ENCODE measurements at regions not wholly inside any gene's neighbourhood (a gene's known extent, or its start where the extent isn't known, plus 50 kb on each side); places are given as distances from the start of the nearest gene placed in this dataset.

DNA sequence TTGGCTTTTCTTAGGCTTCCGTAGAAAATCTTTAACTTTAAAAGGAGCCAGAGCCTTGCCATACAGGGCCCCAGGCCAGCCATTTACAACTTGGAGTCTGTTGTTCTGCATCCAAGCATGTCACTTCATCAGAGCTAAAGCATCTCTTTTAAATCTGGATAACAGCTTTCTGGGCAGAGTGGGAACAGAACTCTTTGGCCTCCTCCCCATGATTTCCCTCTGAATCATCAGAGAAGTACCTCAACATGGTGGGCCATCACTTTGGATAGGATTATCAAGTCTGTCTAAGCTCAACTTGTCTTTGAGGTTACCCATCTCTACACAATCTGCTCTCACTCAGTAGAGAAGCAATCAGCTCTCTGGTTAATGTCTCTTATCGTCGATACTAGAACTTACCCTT lies 170.9 kb downstream of the SLC6A15 start:
- TF ChIP-seq ZNF565 (CRISPR knock-in tag; conservative IDR thresholded peaks at IDR 0.05; ENCODE audit: low read depth) (no peak), PPARA (CRISPR knock-in tag; IDR thresholded peaks at IDR 0.05; ENCODE audit: borderline replicate concordance) (no peak), SNAI2 (CRISPR knock-in tag; IDR thresholded peaks at IDR 0.05) (no peak), ZNF8 (CRISPR knock-in tag; IDR thresholded peaks at IDR 0.05) (no peak)
- TF ChIP-seq, protein P1, sequence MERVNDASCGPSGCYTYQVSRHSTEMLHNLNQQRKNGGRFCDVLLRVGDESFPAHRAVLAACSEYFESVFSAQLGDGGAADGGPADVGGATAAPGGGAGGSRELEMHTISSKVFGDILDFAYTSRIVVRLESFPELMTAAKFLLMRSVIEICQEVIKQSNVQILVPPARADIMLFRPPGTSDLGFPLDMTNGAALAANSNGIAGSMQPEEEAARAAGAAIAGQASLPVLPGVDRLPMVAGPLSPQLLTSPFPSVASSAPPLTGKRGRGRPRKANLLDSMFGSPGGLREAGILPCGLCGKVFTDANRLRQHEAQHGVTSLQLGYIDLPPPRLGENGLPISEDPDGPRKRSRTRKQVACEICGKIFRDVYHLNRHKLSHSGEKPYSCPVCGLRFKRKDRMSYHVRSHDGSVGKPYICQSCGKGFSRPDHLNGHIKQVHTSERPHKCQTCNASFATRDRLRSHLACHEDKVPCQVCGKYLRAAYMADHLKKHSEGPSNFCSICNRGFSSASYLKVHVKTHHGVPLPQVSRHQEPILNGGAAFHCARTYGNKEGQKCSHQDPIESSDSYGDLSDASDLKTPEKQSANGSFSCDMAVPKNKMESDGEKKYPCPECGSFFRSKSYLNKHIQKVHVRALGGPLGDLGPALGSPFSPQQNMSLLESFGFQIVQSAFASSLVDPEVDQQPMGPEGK (CRISPR knock-in tag; IDR thresholded peaks at IDR 0.05; ENCODE audit: borderline replicate concordance): no peak
- TF ChIP-seq, protein P2, sequence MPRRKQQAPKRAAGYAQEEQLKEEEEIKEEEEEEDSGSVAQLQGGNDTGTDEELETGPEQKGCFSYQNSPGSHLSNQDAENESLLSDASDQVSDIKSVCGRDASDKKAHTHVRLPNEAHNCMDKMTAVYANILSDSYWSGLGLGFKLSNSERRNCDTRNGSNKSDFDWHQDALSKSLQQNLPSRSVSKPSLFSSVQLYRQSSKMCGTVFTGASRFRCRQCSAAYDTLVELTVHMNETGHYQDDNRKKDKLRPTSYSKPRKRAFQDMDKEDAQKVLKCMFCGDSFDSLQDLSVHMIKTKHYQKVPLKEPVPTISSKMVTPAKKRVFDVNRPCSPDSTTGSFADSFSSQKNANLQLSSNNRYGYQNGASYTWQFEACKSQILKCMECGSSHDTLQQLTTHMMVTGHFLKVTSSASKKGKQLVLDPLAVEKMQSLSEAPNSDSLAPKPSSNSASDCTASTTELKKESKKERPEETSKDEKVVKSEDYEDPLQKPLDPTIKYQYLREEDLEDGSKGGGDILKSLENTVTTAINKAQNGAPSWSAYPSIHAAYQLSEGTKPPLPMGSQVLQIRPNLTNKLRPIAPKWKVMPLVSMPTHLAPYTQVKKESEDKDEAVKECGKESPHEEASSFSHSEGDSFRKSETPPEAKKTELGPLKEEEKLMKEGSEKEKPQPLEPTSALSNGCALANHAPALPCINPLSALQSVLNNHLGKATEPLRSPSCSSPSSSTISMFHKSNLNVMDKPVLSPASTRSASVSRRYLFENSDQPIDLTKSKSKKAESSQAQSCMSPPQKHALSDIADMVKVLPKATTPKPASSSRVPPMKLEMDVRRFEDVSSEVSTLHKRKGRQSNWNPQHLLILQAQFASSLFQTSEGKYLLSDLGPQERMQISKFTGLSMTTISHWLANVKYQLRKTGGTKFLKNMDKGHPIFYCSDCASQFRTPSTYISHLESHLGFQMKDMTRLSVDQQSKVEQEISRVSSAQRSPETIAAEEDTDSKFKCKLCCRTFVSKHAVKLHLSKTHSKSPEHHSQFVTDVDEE (CRISPR knock-in tag; IDR thresholded peaks at IDR 0.05): no peak
- no peak for ATAC-seq

GRCh38 chr12:84741031-84741430 lies 171.6 kb downstream of the SLC6A15 start:
- ATAC-seq: no peak
- no peak for TF ChIP-seq ZFP30 (CRISPR knock-in tag; IDR thresholded peaks at IDR 0.05)
- no peak for TF ChIP-seq ZNF565 (CRISPR knock-in tag; conservative IDR thresholded peaks at IDR 0.05; ENCODE audit: low read depth)
- TF ChIP-seq RARB (CRISPR knock-in tag; IDR thresholded peaks at IDR 0.05): no peak
- no peak for TF ChIP-seq PPARA (CRISPR knock-in tag; IDR thresholded peaks at IDR 0.05; ENCODE audit: borderline replicate concordance)
- TF ChIP-seq ZNF70 (CRISPR knock-in tag; IDR thresholded peaks at IDR 0.05): no peak
- TF ChIP-seq, protein P1 (CRISPR knock-in tag; IDR thresholded peaks at IDR 0.05; ENCODE audit: borderline replicate concordance): no peak
- TF ChIP-seq SNAI2 (CRISPR knock-in tag; IDR thresholded peaks at IDR 0.05): no peak
- TF ChIP-seq ZFP3 (CRISPR knock-in tag; IDR thresholded peaks at IDR 0.05): no peak
- no peak for TF ChIP-seq ZC3H10 (CRISPR knock-in tag; IDR thresholded peaks at IDR 0.05)
- TF ChIP-seq TCF4 (CRISPR knock-in tag; IDR thresholded peaks at IDR 0.05; ENCODE audit: borderline replicate concordance): no peak
- TF ChIP-seq BACH2 (CRISPR knock-in tag; IDR thresholded peaks at IDR 0.05; ENCODE audit: borderline replicate concordance): no peak
- TF ChIP-seq ESRRG (CRISPR knock-in tag; IDR thresholded peaks at IDR 0.05): no peak
- TF ChIP-seq, protein P3, sequence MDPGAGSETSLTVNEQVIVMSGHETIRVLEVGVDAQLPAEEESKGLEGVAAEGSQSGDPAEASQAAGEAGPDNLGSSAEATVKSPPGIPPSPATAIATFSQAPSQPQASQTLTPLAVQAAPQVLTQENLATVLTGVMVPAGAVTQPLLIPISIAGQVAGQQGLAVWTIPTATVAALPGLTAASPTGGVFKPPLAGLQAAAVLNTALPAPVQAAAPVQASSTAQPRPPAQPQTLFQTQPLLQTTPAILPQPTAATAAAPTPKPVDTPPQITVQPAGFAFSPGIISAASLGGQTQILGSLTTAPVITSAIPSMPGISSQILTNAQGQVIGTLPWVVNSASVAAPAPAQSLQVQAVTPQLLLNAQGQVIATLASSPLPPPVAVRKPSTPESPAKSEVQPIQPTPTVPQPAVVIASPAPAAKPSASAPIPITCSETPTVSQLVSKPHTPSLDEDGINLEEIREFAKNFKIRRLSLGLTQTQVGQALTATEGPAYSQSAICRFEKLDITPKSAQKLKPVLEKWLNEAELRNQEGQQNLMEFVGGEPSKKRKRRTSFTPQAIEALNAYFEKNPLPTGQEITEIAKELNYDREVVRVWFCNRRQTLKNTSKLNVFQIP (CRISPR knock-in tag; IDR thresholded peaks at IDR 0.05; ENCODE audit: borderline replicate concordance, low read depth): no peak
- TF ChIP-seq ISL1 (CRISPR knock-in tag; IDR thresholded peaks at IDR 0.05): no peak
- TF ChIP-seq TOX (CRISPR knock-in tag; IDR thresholded peaks at IDR 0.05; ENCODE audit: borderline replicate concordance): no peak
- no peak for TF ChIP-seq ZNF8 (CRISPR knock-in tag; IDR thresholded peaks at IDR 0.05)

GRCh38 chr12:84740602-84741001 lies 172.0 kb downstream of the SLC6A15 start:
- TF ChIP-seq GLIS3 (CRISPR knock-in tag; IDR thresholded peaks at IDR 0.05) (no peak), ZNF70 (CRISPR knock-in tag; IDR thresholded peaks at IDR 0.05) (no peak), OSR1 (CRISPR knock-in tag; IDR thresholded peaks at IDR 0.05) (no peak), SNAI2 (CRISPR knock-in tag; IDR thresholded peaks at IDR 0.05) (no peak), CSDC2 (CRISPR knock-in tag; IDR thresholded peaks at IDR 0.05) (no peak), RARB (CRISPR knock-in tag; IDR thresholded peaks at IDR 0.05) (no peak), ISL1 (CRISPR knock-in tag; IDR thresholded peaks at IDR 0.05) (no peak)
- TF ChIP-seq, protein P2 (CRISPR knock-in tag; IDR thresholded peaks at IDR 0.05): no peak

More at GRCh38 chr12:84740602-84741001, 172.0 kb downstream of the SLC6A15 start:
- ATAC-seq: no peak

Data from SK-N-SH treated with all-trans-retinoic acid at 6 μM for 48 hours (cell line).